HCT116 (cell line): ENCODE measurements at regions not wholly inside any gene's neighbourhood (a gene's known extent, or its start where the extent isn't known, plus 50 kb on each side); places are given as distances from the start of the nearest gene placed in this dataset.

Experiments
- POLR2A ChIP-seq: IDR thresholded peaks from 2 replicates; pipeline ENCODE4 v1.7.0; 2011; ENCODE audit warnings: borderline replicate concordance; ENCODE audit not compliant: insufficient read depth, insufficient read length; ENCODE audit errors: extremely low read depth
- TF ChIP-seq, protein P1 (sequence below): IDR thresholded peaks from 2 replicates; pipeline ENCODE4 v1.6.1; 2012

DNA sequence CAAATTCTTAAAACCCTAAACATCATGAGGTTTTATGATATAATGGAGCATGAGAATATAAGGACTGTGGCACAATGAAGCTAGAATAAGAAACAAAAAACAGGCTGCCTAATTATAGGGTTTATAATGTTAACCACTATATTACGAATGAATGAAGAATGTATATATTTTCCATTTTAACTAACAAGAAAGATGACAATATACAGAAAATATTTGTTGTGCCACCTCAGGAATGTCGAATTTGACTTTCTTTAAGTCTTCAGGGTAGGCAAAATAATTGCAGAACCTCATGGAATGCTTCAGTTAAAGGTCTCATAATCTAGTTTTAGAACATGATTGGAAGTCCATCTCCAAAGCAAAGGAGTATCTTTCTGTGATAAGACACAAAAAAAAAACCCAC lies 282.9 kb upstream of the SLC8A1 start:
- TF ChIP-seq, protein P1, sequence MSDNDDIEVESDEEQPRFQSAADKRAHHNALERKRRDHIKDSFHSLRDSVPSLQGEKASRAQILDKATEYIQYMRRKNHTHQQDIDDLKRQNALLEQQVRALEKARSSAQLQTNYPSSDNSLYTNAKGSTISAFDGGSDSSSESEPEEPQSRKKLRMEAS = no peak
- TF ChIP-seq POLR2A = no peak
